Activated CD4-positive, alpha-beta T cell treated with anti-CD3 and anti-CD28 coated beads, Interleukin-2, amount 50 U/mL, for 48 hours (primary cell): ENCODE measurements at regions not wholly inside any gene's neighbourhood (a gene's known extent, or its start where the extent isn't known, plus 50 kb on each side); places are given as distances from the start of the nearest gene placed in this dataset.

Experiments used
- DNase-seq, 2 experiments: peaks; one replicate each; pipeline ENCODE4 v3.0.0-alpha.2; 2020

- no peak for DNase-seq
Measured at GRCh38 chr6:159325476-159325875, 156.3 kb downstream of the FNDC1 start.

- DNase-seq, result no peak
Measured at GRCh38 chr6:159324596-159324995, 155.4 kb downstream of the FNDC1 start.
